Naive thymus-derived CD8-positive, alpha-beta T cell (primary cell): ENCODE measurements at regions not wholly inside any gene's neighbourhood (a gene's known extent, or its start where the extent isn't known, plus 50 kb on each side); places are given as distances from the start of the nearest gene placed in this dataset.

Source experiments
- ATAC-seq, 2 donors: fragments of 150-1000 bp; cut with Tn5 transposase in 1 of 2; sonication (Bioruptor Pico), chemical (Tn5 transposase) in 1 of 2; 1 replicate in 1 of 2; 2 replicates in 1 of 2; pipeline ENCODE4 v1.10.0; 2021; ENCODE audit warnings: mild to moderate bottlenecking in 2 of 2, moderate library complexity in 2 of 2
- POLR2A ChIA-PET: fragments of 350-600 bp; sonication (Branson Sonifier 250); formaldehyde crosslinking; loops from one replicate; lab custom pipeline; 2021; ENCODE audit warnings: antibody characterized with exemption; lab: Charles Lee
- DNase-seq, 10 donors: peaks; one replicate each; pipeline versions ENCODE4 v3.0.0 to v3.0.0-alpha.2; 2020 to 2022
- H3K27ac Mint-ChIP-seq, 10 donors: one replicate each; pipeline ENCODE4 v1.8.0; 2020 to 2022; ENCODE audit warnings: mild to moderate bottlenecking in 10 of 10, mixed read lengths in 10 of 10, moderate library complexity in 4 of 10, inconsistent platforms in 1 of 10
- H3K27me3 Mint-ChIP-seq, 5 donors: one replicate each; pipeline ENCODE4 v1.8.0; 2021 to 2022; ENCODE audit warnings: mixed read lengths in 5 of 5
- H3K36me3 Mint-ChIP-seq, 3 donors: one replicate each; pipeline ENCODE4 v1.8.0; 2020 to 2022; ENCODE audit warnings: mixed read lengths in 3 of 3, mild to moderate bottlenecking in 2 of 3, inconsistent platforms in 1 of 3
- H3K4me1 Mint-ChIP-seq, 4 donors: one replicate each; pipeline ENCODE4 v1.8.0; 2021 to 2022; ENCODE audit warnings: mixed read lengths in 4 of 4
- H3K4me3 Mint-ChIP-seq, 10 donors: one replicate each; pipeline ENCODE4 v1.8.0; 2020 to 2022; ENCODE audit warnings: mild to moderate bottlenecking in 10 of 10, mixed read lengths in 10 of 10, moderate library complexity in 6 of 10, inconsistent platforms in 1 of 10
- H3K9me3 Mint-ChIP-seq, 9 donors: one replicate each; pipeline ENCODE4 v1.8.0; 2020 to 2022; ENCODE audit warnings: mixed read lengths in 9 of 9, mild to moderate bottlenecking in 3 of 9, inconsistent platforms in 1 of 9, moderate library complexity in 1 of 9

DNA sequence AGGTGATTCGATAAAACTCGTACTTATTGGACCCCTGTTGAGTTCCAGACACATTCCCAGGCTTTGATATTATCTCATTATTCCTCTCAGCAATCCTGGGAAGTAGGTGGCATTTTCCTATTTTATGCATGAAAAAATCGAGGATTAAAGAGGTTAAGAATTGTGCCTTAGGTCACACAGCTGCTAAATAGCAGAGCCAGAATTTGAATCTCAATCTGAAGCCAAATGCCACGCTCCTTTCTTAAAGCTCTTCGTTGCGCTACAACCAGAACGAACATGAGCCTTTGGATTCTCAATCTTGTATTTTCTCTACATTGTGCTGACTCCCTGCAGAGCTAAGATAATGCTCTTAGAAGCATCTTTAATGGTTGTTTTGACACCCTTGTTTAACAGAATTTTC is 527.8 kb upstream of the TLE4 start:
- peaks cover 0 to 16% (median 2%) of the 10 kb centered on the region in 5 donors for H3K27me3 Mint-ChIP-seq
- POLR2A ChIA-PET = no interaction called here
- no peak overlapping the region for H3K27ac Mint-ChIP-seq
- H3K4me3 Mint-ChIP-seq = no peak overlapping the region
- H3K4me1 Mint-ChIP-seq = no peaks in the 10 kb centered on the region
- ATAC-seq (no peak), DNase-seq (no peak)
- H3K36me3 Mint-ChIP-seq = no peaks in the 10 kb centered on the region
- peaks cover 0 to 12% (median 0%) of the 10 kb centered on the region in 9 donors for H3K9me3 Mint-ChIP-seq

DNA sequence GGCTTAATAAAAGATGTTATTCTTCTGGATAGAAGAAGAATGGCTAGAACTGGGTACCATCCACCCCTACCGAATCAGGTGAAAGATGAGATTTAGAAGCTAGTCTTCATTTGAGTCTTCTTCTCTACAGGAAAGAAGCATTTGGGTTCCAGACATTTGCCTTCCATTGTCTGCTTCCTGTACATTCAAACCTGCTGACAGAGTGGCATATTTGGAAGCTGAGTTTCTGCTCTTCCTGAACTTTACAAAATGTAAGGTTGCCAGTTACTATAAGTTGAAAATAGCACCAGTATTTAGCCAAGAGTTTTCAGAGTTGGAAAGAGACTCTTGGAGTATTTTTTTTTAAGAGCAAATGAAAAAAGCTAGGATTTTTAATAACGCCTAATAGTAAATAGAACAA is 525.4 kb upstream of the TLE4 start:
- no peak overlapping the region for H3K4me3 Mint-ChIP-seq
- H3K4me1 Mint-ChIP-seq = no peaks in the 10 kb centered on the region
- H3K27me3 Mint-ChIP-seq = peaks cover 0 to 16% (median 2%) of the 10 kb centered on the region in 5 donors
- POLR2A ChIA-PET = no interaction called here
- H3K27ac Mint-ChIP-seq = no peak overlapping the region
- ATAC-seq (no peak), DNase-seq (no peak)
- H3K9me3 Mint-ChIP-seq = peaks cover 0 to 12% (median 0%) of the 10 kb centered on the region in 9 donors
- H3K36me3 Mint-ChIP-seq = no peaks in the 10 kb centered on the region

DNA sequence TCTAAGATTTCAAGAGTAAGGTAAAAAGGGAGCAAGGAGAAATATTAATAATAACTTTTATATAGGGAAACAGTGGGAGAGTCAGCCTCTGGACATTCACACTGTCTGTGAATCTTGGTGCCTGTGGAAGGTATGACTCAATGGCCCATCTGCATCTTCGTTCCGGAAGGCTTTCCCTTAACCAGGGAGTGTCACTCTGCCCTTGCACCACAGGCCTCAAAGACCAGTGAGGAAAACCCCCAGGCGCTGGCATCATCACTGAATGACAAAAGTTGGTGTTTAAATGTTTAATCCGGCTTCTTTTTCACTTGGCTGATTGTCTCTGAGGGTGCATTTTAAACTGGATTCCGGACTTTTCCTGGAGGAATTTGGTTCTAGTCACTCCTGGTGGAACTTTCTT is 522.4 kb upstream of the TLE4 start:
- H3K36me3 Mint-ChIP-seq = no peaks in the 10 kb centered on the region
- POLR2A ChIA-PET = no interaction called here
- H3K9me3 Mint-ChIP-seq = peaks cover 0 to 12% (median 0%) of the 10 kb centered on the region in 9 donors
- DNase-seq (no peak), ATAC-seq (no peak)
- H3K27me3 Mint-ChIP-seq = peaks cover 3 to 24% (median 4%) of the 10 kb centered on the region in 5 donors
- H3K4me3 Mint-ChIP-seq = no peak overlapping the region
- H3K27ac Mint-ChIP-seq = no peak overlapping the region
- H3K4me1 Mint-ChIP-seq = no peaks in the 10 kb centered on the region

DNA sequence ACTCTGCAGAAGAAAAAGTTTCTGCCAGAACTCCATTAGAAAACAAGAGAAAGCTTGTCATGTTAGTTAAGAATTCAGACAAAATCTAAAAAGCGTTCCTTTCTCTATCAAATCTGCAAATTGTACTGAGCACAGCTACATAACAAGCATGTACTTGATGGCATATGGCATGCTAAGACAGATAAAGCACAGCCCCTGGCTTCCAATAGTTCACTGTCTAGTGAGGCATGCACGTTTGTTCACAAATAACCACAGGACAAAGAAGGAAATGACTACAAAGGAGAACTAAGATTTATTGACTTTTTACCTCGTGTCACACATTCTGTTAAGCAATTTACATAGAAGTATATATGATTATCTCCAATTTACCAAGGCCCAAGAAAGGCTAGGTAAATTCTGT is 518.2 kb upstream of the TLE4 start:
- Mint-ChIP-seq H3K27me3 (peaks cover 0 to 13% (median 3%) of the 10 kb centered on the region in 5 donors), H3K27ac (no peak overlapping the region), H3K36me3 (no peaks in the 10 kb centered on the region), H3K4me1 (no peaks in the 10 kb centered on the region), H3K4me3 (no peak overlapping the region), H3K9me3 (peaks cover 0 to under 1% (median 0%) of the 10 kb centered on the region in 9 donors)
- ATAC-seq = no peak
- no peak for DNase-seq
- POLR2A ChIA-PET = no interaction called here

DNA sequence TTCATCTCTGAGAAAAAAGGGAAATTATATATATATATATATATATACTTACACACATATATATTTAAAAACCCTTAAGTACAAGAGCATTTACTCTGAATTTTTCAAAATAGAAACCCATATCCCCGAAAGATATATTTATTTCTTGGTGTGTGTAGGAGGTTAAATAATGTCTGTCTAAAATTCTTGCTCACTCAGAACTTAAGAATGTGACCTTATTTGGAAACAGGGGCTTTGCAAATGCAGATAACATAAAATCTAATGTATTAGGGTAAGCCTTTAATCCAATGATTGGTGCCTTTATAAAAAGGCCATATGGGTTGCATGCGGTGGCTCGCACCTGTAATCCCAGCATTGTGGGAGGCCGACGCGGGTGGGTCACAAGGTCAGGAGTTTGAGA is 517.3 kb upstream of the TLE4 start:
- peaks cover 0 to 13% (median 3%) of the 10 kb centered on the region in 5 donors for H3K27me3 Mint-ChIP-seq
- H3K9me3 Mint-ChIP-seq = peaks cover 0 to 9% (median 3%) of the 10 kb centered on the region in 9 donors
- POLR2A ChIA-PET = no interaction called here
- H3K27ac Mint-ChIP-seq = no peak overlapping the region
- no peaks in the 10 kb centered on the region for H3K36me3 Mint-ChIP-seq
- no peak for DNase-seq
- H3K4me3 Mint-ChIP-seq = no peak overlapping the region
- no peak for ATAC-seq
- no peaks in the 10 kb centered on the region for H3K4me1 Mint-ChIP-seq

DNA sequence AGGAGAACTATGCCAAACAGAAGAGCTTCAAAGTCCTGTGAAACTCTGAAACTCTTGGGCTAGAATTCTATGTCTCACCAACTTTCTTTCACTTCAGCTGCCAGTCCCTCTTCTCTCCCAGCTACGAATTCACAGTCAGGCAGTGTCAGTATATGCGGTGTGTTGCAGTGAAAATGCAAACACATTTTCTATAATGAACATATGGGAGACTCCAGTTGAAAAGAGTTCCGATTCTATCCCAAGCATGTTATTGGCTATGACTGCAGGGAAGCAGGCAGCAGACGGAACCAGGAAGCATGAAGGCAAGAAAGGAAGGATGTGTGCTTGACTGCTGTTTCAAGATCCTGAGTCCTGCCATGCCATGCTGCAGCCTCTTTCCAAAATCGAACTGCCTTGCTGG is 515.7 kb upstream of the TLE4 start:
- DNase-seq = no peak
- Mint-ChIP-seq H3K27me3 (peaks cover 0 to 8% (median 3%) of the 10 kb centered on the region in 5 donors), H3K9me3 (peaks cover 0 to 13% (median 3%) of the 10 kb centered on the region in 9 donors), H3K4me1 (no peaks in the 10 kb centered on the region), H3K4me3 (no peak overlapping the region), H3K27ac (no peak overlapping the region), H3K36me3 (peaks cover 0 to 6% (median 0%) of the 10 kb centered on the region in 3 donors)
- POLR2A ChIA-PET = no interaction called here
- ATAC-seq = no peak

DNA sequence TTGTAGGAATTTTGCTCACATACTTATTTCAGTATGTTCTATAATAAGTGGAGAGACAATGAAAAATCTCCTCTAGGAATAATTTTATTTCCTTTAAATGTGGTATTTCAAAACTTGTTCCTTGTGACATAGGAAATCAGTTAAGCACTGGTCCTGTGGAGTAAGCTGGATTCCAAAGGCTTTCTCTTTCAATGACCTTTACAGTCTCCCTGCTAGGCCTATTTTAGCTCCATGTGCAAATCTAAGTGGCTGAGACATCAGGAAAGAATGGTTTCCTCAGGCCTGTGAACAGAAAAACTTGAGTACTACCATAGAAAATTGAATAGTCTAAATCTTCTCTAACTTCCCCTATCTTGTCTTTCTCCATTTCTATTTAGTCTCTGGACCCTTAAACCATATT is 514.2 kb upstream of the TLE4 start:
- Mint-ChIP-seq H3K27me3 (peaks cover 0 to 8% (median 1%) of the 10 kb centered on the region in 5 donors), H3K27ac (no peak overlapping the region), H3K9me3 (peaks cover 0 to 13% (median 3%) of the 10 kb centered on the region in 9 donors), H3K4me1 (no peaks in the 10 kb centered on the region), H3K36me3 (peaks cover 0 to 6% (median 0%) of the 10 kb centered on the region in 3 donors), H3K4me3 (no peak overlapping the region)
- POLR2A ChIA-PET = no interaction called here
- ATAC-seq (no peak), DNase-seq (no peak)

DNA sequence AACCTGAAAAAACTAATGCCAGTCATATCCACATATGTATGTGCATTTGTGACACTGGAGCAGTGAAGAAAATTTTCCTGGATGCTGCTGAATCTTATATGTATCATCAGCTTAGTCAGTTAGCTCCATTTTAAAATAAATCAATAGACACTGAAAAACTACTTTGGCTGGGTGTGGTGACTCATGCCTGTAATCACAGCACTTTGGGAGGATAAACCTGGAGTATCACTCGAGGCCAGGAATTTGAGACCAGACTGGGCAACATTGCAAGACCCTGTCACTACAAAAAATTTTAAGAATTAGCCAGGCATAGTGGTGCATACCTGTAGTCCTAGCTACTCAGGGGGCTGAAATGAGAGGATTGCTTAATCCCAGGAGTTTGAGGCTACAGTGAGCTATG is 511.0 kb upstream of the TLE4 start:
- H3K27me3 Mint-ChIP-seq = peaks cover 0 to 8% (median 2%) of the 10 kb centered on the region in 5 donors

DNA sequence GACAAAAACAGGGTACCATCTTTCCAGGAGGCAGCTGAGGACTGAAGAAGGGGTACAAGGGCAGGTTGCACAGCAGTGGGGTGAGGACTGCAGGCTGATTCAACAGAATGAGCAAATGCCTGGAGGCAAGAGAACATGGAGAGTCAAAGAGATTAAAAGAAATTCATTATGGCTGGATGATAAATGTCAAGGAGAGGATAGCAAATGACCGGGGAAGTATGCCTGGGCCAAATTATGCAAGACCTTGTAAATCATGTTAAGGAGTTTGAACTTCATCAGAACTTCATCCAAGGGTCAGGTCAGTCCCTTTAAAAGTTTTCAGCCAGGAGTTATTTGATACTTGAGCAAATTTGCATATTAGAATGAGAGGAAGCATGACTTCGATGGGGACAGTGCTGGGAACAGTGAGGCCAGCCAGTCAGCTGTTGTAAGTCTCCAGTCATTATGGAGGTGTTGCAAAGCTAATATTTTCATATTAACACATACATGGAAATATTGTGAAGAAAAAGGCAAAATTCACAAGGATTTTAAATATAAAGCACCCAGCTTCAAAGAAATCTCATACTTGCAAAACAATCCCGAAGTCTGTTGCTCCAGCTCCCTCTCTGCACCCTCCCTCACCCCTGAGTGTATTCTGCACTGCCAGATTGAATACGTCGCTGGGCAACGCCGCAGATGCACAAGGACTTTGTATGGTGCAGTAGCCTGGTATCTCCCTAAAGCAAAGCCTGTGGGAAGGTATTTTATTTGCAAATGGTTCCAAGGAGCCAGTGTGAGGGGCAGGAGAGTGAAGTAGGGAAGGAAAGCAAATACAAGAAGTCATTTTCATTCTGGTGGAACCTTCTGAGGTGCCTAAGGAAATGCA is 509.8 kb upstream of the TLE4 start:
- DNase-seq (no peak), ATAC-seq (no peak)
- peaks cover 0 to 6% (median 0%) of the 10 kb centered on the region in 3 donors for H3K36me3 Mint-ChIP-seq
- POLR2A ChIA-PET = no interaction called here
- peaks cover 0 to 13% (median 3%) of the 10 kb centered on the region in 9 donors for H3K9me3 Mint-ChIP-seq
- H3K4me1 Mint-ChIP-seq = no peaks in the 10 kb centered on the region
- H3K4me3 Mint-ChIP-seq = no peak overlapping the region
- H3K27ac Mint-ChIP-seq = no peak overlapping the region
- peaks cover 0 to 8% (median 2%) of the 10 kb centered on the region in 5 donors for H3K27me3 Mint-ChIP-seq

More for the DNA sequence above, 511.0 kb upstream of the TLE4 start:
- Mint-ChIP-seq H3K36me3 (peaks cover 0 to 6% (median 0%) of the 10 kb centered on the region in 3 donors), H3K4me3 (no peak overlapping the region), H3K4me1 (no peaks in the 10 kb centered on the region), H3K27ac (no peak overlapping the region), H3K9me3 (peaks cover 0 to 13% (median 3%) of the 10 kb centered on the region in 9 donors)
- POLR2A ChIA-PET = no interaction called here
- no peak for ATAC-seq
- no peak for DNase-seq

DNA sequence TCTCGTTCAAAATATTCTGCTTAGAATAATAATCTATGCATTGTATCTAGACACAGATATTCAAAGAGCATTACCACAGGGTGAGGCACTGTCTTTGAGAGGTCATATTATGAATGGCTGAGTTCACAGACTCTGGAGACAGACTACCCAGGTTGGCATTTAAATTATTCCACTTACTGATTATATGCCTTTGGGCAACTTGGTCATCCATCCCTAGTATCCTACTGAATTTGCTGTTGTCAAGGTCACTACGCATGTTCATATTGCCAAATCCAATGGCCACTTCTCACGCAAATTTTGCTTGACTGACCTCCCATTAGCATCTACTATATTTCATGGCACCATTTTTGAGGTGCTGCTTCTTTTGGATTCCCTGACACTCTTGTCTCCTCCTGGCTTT is 498.6 kb upstream of the TLE4 start:
- Mint-ChIP-seq H3K27ac (no peak overlapping the region), H3K36me3 (peaks cover 0 to 4% (median 0%) of the 10 kb centered on the region in 3 donors), H3K4me1 (no peaks in the 10 kb centered on the region), H3K9me3 (peaks cover 0 to 6% (median 0%) of the 10 kb centered on the region in 9 donors), H3K27me3 (peaks cover 0 to 9% (median 5%) of the 10 kb centered on the region in 5 donors), H3K4me3 (no peak overlapping the region)
- POLR2A ChIA-PET = no interaction called here
- no peak for DNase-seq
- no peak for ATAC-seq

DNA sequence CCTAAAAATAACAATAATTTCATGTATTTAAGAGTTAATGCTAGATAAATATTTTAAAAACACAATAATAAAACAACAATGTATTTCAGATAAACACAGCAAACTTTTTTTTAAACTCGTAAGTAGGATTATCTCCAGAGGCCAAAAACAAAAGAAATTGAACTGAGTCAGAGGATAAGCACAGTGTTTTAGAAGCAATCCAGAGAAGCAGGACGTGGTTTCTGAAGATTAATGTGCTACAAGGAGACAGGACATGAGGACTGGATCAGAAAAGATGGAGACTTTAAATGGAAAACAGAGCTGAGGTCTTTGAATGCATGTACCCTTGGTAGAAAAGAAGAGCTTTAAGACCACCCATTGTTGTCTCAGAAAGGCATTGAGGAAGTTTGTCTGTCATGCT is 491.2 kb upstream of the TLE4 start:
- no peaks in the 10 kb centered on the region for H3K4me1 Mint-ChIP-seq
- POLR2A ChIA-PET = no interaction called here
- H3K4me3 Mint-ChIP-seq = no peak overlapping the region
- DNase-seq (no peak), ATAC-seq (no peak)
- peaks cover 0 to 7% (median 1%) of the 10 kb centered on the region in 9 donors for H3K9me3 Mint-ChIP-seq
- peaks cover 0 to 10% (median 2%) of the 10 kb centered on the region in 5 donors for H3K27me3 Mint-ChIP-seq
- no peak overlapping the region for H3K27ac Mint-ChIP-seq
- peaks cover 0 to 7% (median 0%) of the 10 kb centered on the region in 3 donors for H3K36me3 Mint-ChIP-seq

DNA sequence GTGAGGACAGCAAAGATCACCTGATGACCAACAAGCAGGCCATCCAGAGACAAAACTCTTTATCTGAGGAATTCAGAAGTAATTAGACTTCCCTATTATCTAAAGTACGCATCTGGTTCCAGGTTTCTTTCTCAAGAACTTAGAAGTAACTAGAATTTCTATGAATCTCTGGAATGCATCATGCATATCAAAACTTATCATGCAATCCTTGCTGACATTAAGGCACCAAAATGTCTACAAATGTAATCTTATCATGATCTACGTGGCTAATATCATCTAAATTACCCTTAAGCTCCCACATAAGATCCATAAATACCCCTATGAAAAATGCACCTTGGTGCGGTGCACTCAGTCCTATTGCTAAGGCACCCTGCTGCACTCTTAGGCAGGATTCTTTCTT is 488.1 kb upstream of the TLE4 start:
- Mint-ChIP-seq H3K4me3 (no peak overlapping the region), H3K9me3 (peaks cover 0 to 8% (median 3%) of the 10 kb centered on the region in 9 donors), H3K27ac (no peak overlapping the region), H3K4me1 (no peaks in the 10 kb centered on the region), H3K36me3 (peaks cover 0 to 3% (median 0%) of the 10 kb centered on the region in 3 donors), H3K27me3 (peaks cover 0 to 4% (median 0%) of the 10 kb centered on the region in 5 donors)
- DNase-seq (no peak), ATAC-seq (no peak)
- POLR2A ChIA-PET = no interaction called here

DNA sequence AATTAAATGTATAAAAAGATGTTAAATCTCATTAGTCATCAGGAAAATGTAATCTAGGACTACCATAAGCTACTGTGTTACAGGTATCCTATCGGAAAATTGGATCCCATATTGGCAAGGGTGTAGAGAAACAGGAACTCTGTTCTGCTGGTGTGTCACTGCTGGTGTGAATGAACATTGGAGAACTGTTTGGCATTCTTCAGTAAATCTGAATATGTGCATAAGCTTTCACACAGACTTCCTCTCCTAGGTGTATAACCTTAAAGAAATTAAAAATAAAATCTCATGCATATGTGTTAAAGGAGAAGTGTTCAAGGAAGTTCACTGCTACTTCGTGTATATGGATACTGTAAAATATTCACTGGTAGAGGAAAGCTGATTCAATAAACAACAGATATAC is 484.6 kb upstream of the TLE4 start:
- Mint-ChIP-seq H3K36me3 (peaks cover 0 to 5% (median 0%) of the 10 kb centered on the region in 3 donors), H3K4me3 (no peak overlapping the region), H3K4me1 (no peaks in the 10 kb centered on the region), H3K27me3 (peaks cover 0 to 2% (median 0%) of the 10 kb centered on the region in 5 donors), H3K9me3 (peaks cover 0 to 24% (median 5%) of the 10 kb centered on the region in 9 donors), H3K27ac (no peak overlapping the region)
- DNase-seq (no peak), ATAC-seq (no peak)
- POLR2A ChIA-PET = no interaction called here
